Liver (tissue), 8 donors: ENCODE measurements at regions not wholly inside any gene's neighbourhood (a gene's known extent, or its start where the extent isn't known, plus 50 kb on each side); places are given as distances from the start of the nearest gene placed in this dataset.

ENCODE experiments used
- DNase-seq: peaks from one replicate; pipeline ENCODE4 v3.0.0-alpha.2; 2017; ENCODE audit warnings: low spot score
- H3K27ac ChIP-seq, 2 donors: one replicate each; pipeline ENCODE4 v1.7.0; 2013; ENCODE audit warnings: inconsistent platforms in 2 of 2, low read length in 2 of 2, control low read depth in 1 of 2, low read depth in 1 of 2, mild to moderate bottlenecking in 1 of 2
- H3K27me3 ChIP-seq, 4 donors: one replicate each; pipeline versions ENCODE4 v1.6.1 to v1.7.0; 2013; ENCODE audit warnings: low read length in 3 of 4, inconsistent platforms in 1 of 4, mild to moderate bottlenecking in 1 of 4, moderate library complexity in 1 of 4; ENCODE audit not compliant: control insufficient read depth in 4 of 4, insufficient read depth in 4 of 4
- H3K36me3 ChIP-seq, 4 donors: one replicate each; pipeline versions ENCODE4 v1.6.1 to v1.7.0; 2013; ENCODE audit warnings: low read length in 3 of 4, mild to moderate bottlenecking in 3 of 4, low read depth in 1 of 4, moderate library complexity in 1 of 4; ENCODE audit not compliant: control insufficient read depth in 4 of 4, insufficient read depth in 3 of 4
- H3K4me1 ChIP-seq, 4 donors: one replicate each; pipeline versions ENCODE4 v1.6.1 to v1.7.0; 2013; ENCODE audit warnings: low read length in 3 of 4, mild to moderate bottlenecking in 3 of 4, moderate library complexity in 1 of 4; ENCODE audit not compliant: control insufficient read depth in 4 of 4, insufficient read depth in 4 of 4
- H3K4me3 ChIP-seq, 3 donors: one replicate each; pipeline versions ENCODE4 v1.6.1 to v1.7.0; 2013; ENCODE audit warnings: low read length in 3 of 3, control low read depth in 1 of 3, low read depth in 1 of 3, mild to moderate bottlenecking in 1 of 3
- H3K9ac ChIP-seq, 2 donors: one replicate each; pipeline ENCODE4 v1.7.0; 2013; ENCODE audit warnings: low read length in 2 of 2, mild to moderate bottlenecking in 2 of 2, moderate library complexity in 2 of 2, control low read depth in 1 of 2, low read depth in 1 of 2
- H3K9me3 ChIP-seq, 4 donors: one replicate each; pipeline versions ENCODE4 v1.6.1 to v1.7.0; 2013; ENCODE audit warnings: low read length in 3 of 4; ENCODE audit not compliant: control insufficient read depth in 4 of 4
- EGR1 ChIP-seq, 2 donors: IDR thresholded peaks; 2 replicates each; pipeline ENCODE4 v1.6.1; 2016 to 2018; ENCODE audit warnings: antibody characterized with exemption in 2 of 2, low read depth in 2 of 2
- FOXA2 ChIP-seq: IDR thresholded peaks from 2 replicates; pipeline ENCODE4 v1.6.1; 2016; ENCODE audit warnings: antibody characterized with exemption
- GABPA ChIP-seq, 2 donors: IDR thresholded peaks in 1 of 2; conservative IDR thresholded peaks in 1 of 2; 2 replicates each; pipeline ENCODE4 v1.6.1; 2016; ENCODE audit warnings: antibody characterized with exemption in 2 of 2, mild to moderate bottlenecking in 1 of 2, moderate library complexity in 1 of 2
- HNF4A ChIP-seq, 2 donors: conservative IDR thresholded peaks; 2 replicates each; pipeline ENCODE4 v1.6.1; 2016; ENCODE audit warnings: antibody characterized with exemption in 2 of 2, mild to moderate bottlenecking in 2 of 2
- HNF4G ChIP-seq: IDR thresholded peaks from 2 replicates; pipeline ENCODE4 v1.6.1; 2016; ENCODE audit warnings: antibody characterized with exemption
- JUND ChIP-seq, 2 donors: IDR thresholded peaks; 2 replicates each; pipeline ENCODE4 v1.6.1; 2016; ENCODE audit warnings: antibody characterized with exemption in 2 of 2
- NR2F2 ChIP-seq: IDR thresholded peaks from 2 replicates; pipeline ENCODE4 v1.6.1; 2016; ENCODE audit warnings: antibody characterized with exemption
- RAD21 ChIP-seq, 2 donors: IDR thresholded peaks; 2 replicates each; pipeline ENCODE4 v1.6.1; 2016; ENCODE audit warnings: antibody characterized with exemption in 2 of 2, mild to moderate bottlenecking in 2 of 2
- REST ChIP-seq: IDR thresholded peaks from 2 replicates; pipeline ENCODE4 v1.6.1; 2016; ENCODE audit warnings: antibody characterized with exemption, mild to moderate bottlenecking
- RXRA ChIP-seq, 2 donors: IDR thresholded peaks; 2 replicates each; pipeline ENCODE4 v1.6.1; 2017 to 2018; ENCODE audit warnings: antibody characterized with exemption in 2 of 2, mild to moderate bottlenecking in 1 of 2
- SP1 ChIP-seq: IDR thresholded peaks from 2 replicates; pipeline ENCODE4 v1.6.1; 2018; ENCODE audit warnings: antibody characterized with exemption, mild to moderate bottlenecking
- TAF1 ChIP-seq: conservative IDR thresholded peaks from 2 replicates; pipeline ENCODE4 v1.6.1; 2016; ENCODE audit warnings: antibody characterized with exemption, mild to moderate bottlenecking
- YY1 ChIP-seq: IDR thresholded peaks from 2 replicates; pipeline ENCODE4 v1.6.1; 2016; ENCODE audit warnings: antibody characterized with exemption, mild to moderate bottlenecking
- WGBS: extraction: QIAGEN DNeasy Blood & Tissue Kit; methylation state at CpG from one replicate; pipeline ENCODE4 v1.1.7; 2013; 5-methylcytosine and 5-hydroxymethylcytosine counted together
- TF ChIP-seq, protein P1 (sequence below): IDR thresholded peaks from 2 replicates; pipeline ENCODE4 v1.6.1; 2016; ENCODE audit warnings: antibody characterized with exemption
- TF ChIP-seq, protein P2 (sequence below): IDR thresholded peaks from 2 replicates; pipeline ENCODE4 v1.6.1; 2016; ENCODE audit warnings: antibody characterized with exemption
- TF ChIP-seq, protein P3 (sequence below): fragments of 150-350 bp; IDR thresholded peaks from 2 replicates; pipeline ENCODE4 v1.5.1; 2017; ENCODE audit warnings: improper control_type of control experiment, low read depth, low read length; ENCODE audit not compliant: missing input control
- TF ChIP-seq, protein P4 (sequence below): IDR thresholded peaks from 2 replicates; pipeline ENCODE4 v1.6.1; 2016; ENCODE audit warnings: antibody characterized with exemption
- donor health status: healthy.
- donor health status: healthy.
- donor health status: healthy.
- donor health status: healthy.
- donor health status: healthy.

DNA sequence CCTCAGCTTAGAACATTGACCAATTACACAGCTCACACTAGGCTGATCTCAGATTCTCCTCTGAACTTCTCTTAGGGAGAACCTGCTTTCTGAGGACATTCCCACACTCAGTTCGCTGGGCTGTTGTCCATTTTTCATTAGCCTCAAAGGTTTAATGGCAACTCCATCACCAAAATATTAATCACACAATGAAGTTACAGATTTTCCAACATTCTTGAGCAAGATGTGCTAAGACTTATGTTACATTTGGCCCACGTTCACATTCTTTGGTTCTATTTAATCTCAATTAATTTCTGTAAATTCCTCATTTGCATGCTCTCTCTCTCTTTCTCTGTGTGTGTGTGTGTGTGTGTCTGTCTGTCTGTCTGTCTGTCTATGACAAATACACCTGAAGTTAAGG lies 82.3 kb upstream of the EDNRA start:
- no peak overlapping the region for H3K4me3 ChIP-seq
- no peak overlapping the region for H3K9ac ChIP-seq
- peaks cover 0 to 1% (median 0%) of the 10 kb centered on the region in 4 donors for H3K27me3 ChIP-seq
- TF ChIP-seq JUND (IDR thresholded peaks at IDR 0.05) (no peak), EGR1 (IDR thresholded peaks at IDR 0.05; ENCODE audit: low read depth in 2 of 2) (no peak), GABPA (IDR thresholded peaks at IDR 0.05 in 1 of 2, conservative IDR thresholded peaks at IDR 0.05 in 1 of 2) (no peak)
- TF ChIP-seq, protein P1, sequence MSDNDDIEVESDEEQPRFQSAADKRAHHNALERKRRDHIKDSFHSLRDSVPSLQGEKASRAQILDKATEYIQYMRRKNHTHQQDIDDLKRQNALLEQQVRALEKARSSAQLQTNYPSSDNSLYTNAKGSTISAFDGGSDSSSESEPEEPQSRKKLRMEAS = no peak
- TF ChIP-seq, protein P2, sequence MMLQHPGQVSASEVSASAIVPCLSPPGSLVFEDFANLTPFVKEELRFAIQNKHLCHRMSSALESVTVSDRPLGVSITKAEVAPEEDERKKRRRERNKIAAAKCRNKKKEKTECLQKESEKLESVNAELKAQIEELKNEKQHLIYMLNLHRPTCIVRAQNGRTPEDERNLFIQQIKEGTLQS = no peak
- TF ChIP-seq, protein P3, sequence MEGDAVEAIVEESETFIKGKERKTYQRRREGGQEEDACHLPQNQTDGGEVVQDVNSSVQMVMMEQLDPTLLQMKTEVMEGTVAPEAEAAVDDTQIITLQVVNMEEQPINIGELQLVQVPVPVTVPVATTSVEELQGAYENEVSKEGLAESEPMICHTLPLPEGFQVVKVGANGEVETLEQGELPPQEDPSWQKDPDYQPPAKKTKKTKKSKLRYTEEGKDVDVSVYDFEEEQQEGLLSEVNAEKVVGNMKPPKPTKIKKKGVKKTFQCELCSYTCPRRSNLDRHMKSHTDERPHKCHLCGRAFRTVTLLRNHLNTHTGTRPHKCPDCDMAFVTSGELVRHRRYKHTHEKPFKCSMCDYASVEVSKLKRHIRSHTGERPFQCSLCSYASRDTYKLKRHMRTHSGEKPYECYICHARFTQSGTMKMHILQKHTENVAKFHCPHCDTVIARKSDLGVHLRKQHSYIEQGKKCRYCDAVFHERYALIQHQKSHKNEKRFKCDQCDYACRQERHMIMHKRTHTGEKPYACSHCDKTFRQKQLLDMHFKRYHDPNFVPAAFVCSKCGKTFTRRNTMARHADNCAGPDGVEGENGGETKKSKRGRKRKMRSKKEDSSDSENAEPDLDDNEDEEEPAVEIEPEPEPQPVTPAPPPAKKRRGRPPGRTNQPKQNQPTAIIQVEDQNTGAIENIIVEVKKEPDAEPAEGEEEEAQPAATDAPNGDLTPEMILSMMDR = no peak
- no peaks in the 10 kb centered on the region for H3K36me3 ChIP-seq
- WGBS = 63% methylated on average over 2 of the region's 2 CpGs
- H3K9me3 ChIP-seq = no peaks in the 10 kb centered on the region
- no peak overlapping the region for H3K27ac ChIP-seq
- DNase-seq = no peak
- H3K4me1 ChIP-seq = no peaks in the 10 kb centered on the region

DNA sequence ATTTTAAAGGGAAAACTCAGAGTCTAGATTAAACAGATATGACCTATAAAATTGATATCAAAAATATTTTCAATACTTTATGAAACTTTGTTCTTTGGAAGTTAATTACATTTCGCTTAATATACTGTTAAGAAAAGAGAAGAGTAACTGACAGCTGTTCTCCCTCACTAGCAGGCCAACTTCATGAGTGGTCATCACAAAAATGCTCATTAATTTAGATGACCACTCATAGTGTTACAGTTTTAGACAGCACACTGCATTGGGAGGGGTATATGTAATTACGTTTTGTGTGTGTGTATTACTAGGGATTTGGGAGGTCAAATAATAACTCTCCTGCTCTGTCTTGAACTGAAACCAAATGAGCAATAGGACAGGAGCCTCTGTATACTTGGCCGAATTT lies 80.2 kb upstream of the EDNRA start:
- no peaks in the 10 kb centered on the region for H3K36me3 ChIP-seq
- H3K9ac ChIP-seq = no peak overlapping the region
- no peak for TF ChIP-seq RAD21 (IDR thresholded peaks at IDR 0.05)
- TF ChIP-seq HNF4G = no peak
- TF ChIP-seq GABPA (IDR thresholded peaks at IDR 0.05 in 1 of 2, conservative IDR thresholded peaks at IDR 0.05 in 1 of 2) = no peak
- no peak for TF ChIP-seq RXRA (IDR thresholded peaks at IDR 0.05)
- no peak for TF ChIP-seq YY1
- no peak for TF ChIP-seq JUND (IDR thresholded peaks at IDR 0.05)
- TF ChIP-seq REST = no peak
- TF ChIP-seq, protein P4, sequence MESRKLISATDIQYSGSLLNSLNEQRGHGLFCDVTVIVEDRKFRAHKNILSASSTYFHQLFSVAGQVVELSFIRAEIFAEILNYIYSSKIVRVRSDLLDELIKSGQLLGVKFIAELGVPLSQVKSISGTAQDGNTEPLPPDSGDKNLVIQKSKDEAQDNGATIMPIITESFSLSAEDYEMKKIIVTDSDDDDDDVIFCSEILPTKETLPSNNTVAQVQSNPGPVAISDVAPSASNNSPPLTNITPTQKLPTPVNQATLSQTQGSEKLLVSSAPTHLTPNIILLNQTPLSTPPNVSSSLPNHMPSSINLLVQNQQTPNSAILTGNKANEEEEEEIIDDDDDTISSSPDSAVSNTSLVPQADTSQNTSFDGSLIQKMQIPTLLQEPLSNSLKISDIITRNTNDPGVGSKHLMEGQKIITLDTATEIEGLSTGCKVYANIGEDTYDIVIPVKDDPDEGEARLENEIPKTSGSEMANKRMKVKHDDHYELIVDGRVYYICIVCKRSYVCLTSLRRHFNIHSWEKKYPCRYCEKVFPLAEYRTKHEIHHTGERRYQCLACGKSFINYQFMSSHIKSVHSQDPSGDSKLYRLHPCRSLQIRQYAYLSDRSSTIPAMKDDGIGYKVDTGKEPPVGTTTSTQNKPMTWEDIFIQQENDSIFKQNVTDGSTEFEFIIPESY = no peak
- TF ChIP-seq, protein P3 = no peak
- TF ChIP-seq EGR1 (IDR thresholded peaks at IDR 0.05; ENCODE audit: low read depth in 2 of 2) = no peak
- TF ChIP-seq NR2F2 = no peak
- no peak for TF ChIP-seq SP1
- TF ChIP-seq HNF4A (conservative IDR thresholded peaks at IDR 0.05) = no peak
- TF ChIP-seq, protein P2 = no peak
- TF ChIP-seq FOXA2 = no peak
- no peak for TF ChIP-seq TAF1
- 71% methylated on average over 3 of the region's 3 CpGs for WGBS
- DNase-seq = no peak
- H3K27ac ChIP-seq = no peak overlapping the region
- H3K4me1 ChIP-seq = no peaks in the 10 kb centered on the region
- H3K4me3 ChIP-seq = no peak overlapping the region
- H3K27me3 ChIP-seq = no peaks in the 10 kb centered on the region
- no peaks in the 10 kb centered on the region for H3K9me3 ChIP-seq
